ENCODE measurements at regions not wholly inside any gene's neighbourhood (a gene's known extent, or its start where the extent isn't known, plus 50 kb on each side); places are given as distances from the start of the nearest gene placed in this dataset.
A peak's percentile ranks its signal among the peaks of the same experiment; 100 is the strongest.

DNA sequence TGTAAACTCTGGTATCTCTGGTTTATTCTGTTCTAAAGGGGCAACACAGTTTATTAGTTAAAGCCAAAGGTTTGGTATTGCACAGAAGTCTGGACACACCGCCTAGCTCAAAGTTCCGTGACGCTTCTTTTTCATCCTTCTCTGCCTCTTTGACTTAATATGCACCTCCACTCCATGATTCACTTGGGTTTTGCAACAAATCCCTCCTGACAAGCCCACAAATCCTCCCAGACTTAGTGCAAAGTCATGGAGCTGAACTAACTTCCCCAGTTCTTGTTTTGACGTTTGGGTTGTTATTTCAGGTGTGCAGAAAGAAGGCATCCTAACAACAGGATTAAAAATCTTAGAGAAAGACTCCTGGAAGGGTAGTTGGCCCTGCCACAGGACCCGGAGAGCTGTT, 441.6 kb upstream of the DMAC1 start:
- no peak for DNase-seq (ENCODE audit: low read depth in 2 of 2)
- H3K36me3 ChIP-seq (ENCODE audit: control insufficient read depth, insufficient read depth, low read length): no peaks in the 10 kb centered on the region
- no peak overlapping the region for H3K4me2 ChIP-seq (ENCODE audit: extremely low read depth, insufficient read depth, low read length)
- no peaks in the 10 kb centered on the region for H3K9me3 ChIP-seq (ENCODE audit: control insufficient read depth, insufficient read depth, low read depth, low read length)
- H3K27ac ChIP-seq (ENCODE audit: insufficient read depth, low read length): no peak overlapping the region
- no peaks in the 10 kb centered on the region for H4K20me1 ChIP-seq (ENCODE audit: control insufficient read depth, extremely low read depth, insufficient read depth, low read length)
- H3K4me3 ChIP-seq (replicated peaks in 1 of 4; ENCODE audit: control extremely low read depth in 1 of 4, insufficient read depth in 1 of 4, low read depth in 3 of 4, low read length in 4 of 4): no peak overlapping the region
- no peak overlapping the region for H3K9ac ChIP-seq (ENCODE audit: insufficient read depth, low read length)
- no peaks in the 10 kb centered on the region for H3K4me1 ChIP-seq (ENCODE audit: control insufficient read depth, extremely low read depth, insufficient read depth, low read length)
- no peaks in the 10 kb centered on the region for H3K27me3 ChIP-seq (ENCODE audit: control insufficient read depth, insufficient read depth, low read length)
- TF ChIP-seq EZH2 (IDR thresholded peaks at IDR 0.05; ENCODE audit: low read length, missing control alignments): no peak
- TF ChIP-seq, protein P1, sequence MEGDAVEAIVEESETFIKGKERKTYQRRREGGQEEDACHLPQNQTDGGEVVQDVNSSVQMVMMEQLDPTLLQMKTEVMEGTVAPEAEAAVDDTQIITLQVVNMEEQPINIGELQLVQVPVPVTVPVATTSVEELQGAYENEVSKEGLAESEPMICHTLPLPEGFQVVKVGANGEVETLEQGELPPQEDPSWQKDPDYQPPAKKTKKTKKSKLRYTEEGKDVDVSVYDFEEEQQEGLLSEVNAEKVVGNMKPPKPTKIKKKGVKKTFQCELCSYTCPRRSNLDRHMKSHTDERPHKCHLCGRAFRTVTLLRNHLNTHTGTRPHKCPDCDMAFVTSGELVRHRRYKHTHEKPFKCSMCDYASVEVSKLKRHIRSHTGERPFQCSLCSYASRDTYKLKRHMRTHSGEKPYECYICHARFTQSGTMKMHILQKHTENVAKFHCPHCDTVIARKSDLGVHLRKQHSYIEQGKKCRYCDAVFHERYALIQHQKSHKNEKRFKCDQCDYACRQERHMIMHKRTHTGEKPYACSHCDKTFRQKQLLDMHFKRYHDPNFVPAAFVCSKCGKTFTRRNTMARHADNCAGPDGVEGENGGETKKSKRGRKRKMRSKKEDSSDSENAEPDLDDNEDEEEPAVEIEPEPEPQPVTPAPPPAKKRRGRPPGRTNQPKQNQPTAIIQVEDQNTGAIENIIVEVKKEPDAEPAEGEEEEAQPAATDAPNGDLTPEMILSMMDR (conservative IDR thresholded peaks at IDR 0.05 in 1 of 2, IDR thresholded peaks at IDR 0.05 in 1 of 2; ENCODE audit: low read depth in 1 of 2, low read length in 2 of 2): no peak
- H3K79me2 ChIP-seq (ENCODE audit: control insufficient read depth, insufficient read depth, low read length): no peaks in the 10 kb centered on the region
- no peak overlapping the region for H2AFZ ChIP-seq (ENCODE audit: low read length)

DNA sequence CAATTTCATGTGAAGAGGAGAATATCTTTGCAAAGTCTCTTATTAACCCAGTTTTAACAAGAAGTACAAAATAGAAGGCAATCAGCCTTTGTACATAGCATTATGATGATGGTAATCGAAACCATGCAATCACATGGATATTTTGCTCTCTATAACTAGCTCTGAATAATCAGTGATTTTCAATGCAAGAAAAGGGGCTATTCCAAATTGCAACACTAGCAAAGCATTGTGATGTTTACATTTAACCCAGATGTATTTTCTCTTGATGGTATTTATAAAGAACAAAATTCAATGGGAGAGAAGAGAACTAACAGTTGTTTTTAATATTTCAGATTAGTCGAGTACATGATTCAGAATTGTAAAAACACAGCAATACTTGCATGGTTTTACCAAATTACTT, 437.5 kb upstream of the DMAC1 start:
- no peak overlapping the region for H3K9ac ChIP-seq (ENCODE audit: insufficient read depth, low read length)
- H3K27ac ChIP-seq (ENCODE audit: insufficient read depth, low read length): no peak overlapping the region
- no peaks in the 10 kb centered on the region for H3K79me2 ChIP-seq (ENCODE audit: control insufficient read depth, insufficient read depth, low read length)
- H4K20me1 ChIP-seq (ENCODE audit: control insufficient read depth, extremely low read depth, insufficient read depth, low read length): no peaks in the 10 kb centered on the region
- H3K4me2 ChIP-seq (ENCODE audit: extremely low read depth, insufficient read depth, low read length): no peak overlapping the region
- no peaks in the 10 kb centered on the region for H3K9me3 ChIP-seq (ENCODE audit: control insufficient read depth, insufficient read depth, low read depth, low read length)
- H3K4me1 ChIP-seq (ENCODE audit: control insufficient read depth, extremely low read depth, insufficient read depth, low read length): no peaks in the 10 kb centered on the region
- no peaks in the 10 kb centered on the region for H3K36me3 ChIP-seq (ENCODE audit: control insufficient read depth, insufficient read depth, low read length)
- no peaks in the 10 kb centered on the region for H3K27me3 ChIP-seq (ENCODE audit: control insufficient read depth, insufficient read depth, low read length)
- no peak overlapping the region for H2AFZ ChIP-seq (ENCODE audit: low read length)
- TF ChIP-seq, protein P1 (conservative IDR thresholded peaks at IDR 0.05 in 1 of 2, IDR thresholded peaks at IDR 0.05 in 1 of 2; ENCODE audit: low read depth in 1 of 2, low read length in 2 of 2): no peak
- TF ChIP-seq EZH2 (IDR thresholded peaks at IDR 0.05; ENCODE audit: low read length, missing control alignments): no peak
- no peak overlapping the region for H3K4me3 ChIP-seq (replicated peaks in 1 of 4; ENCODE audit: control extremely low read depth in 1 of 4, insufficient read depth in 1 of 4, low read depth in 3 of 4, low read length in 4 of 4)
- DNase-seq (ENCODE audit: low read depth in 2 of 2): peak in 1 of 2 donors; percentile 39

DNA sequence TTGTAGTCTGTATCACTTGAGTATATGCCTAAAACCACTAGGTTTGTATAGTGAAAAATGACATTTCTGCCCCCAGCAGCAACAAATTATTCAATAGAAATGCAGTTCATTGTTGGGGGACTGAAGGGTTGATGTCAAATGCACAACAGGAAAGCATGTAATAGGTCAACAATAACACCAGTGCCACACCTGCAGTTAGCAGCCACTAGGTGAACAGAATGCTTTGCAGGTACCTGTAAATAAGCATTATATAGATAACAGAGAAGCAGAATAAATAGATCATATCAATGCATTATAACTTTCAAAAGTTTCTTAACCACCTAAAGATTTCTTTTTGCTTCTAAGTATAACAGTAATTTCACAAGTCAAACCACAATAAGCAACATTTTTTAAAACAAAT, 435.9 kb upstream of the DMAC1 start:
- H3K36me3 ChIP-seq (ENCODE audit: control insufficient read depth, insufficient read depth, low read length): no peaks in the 10 kb centered on the region
- no peak overlapping the region for H3K9ac ChIP-seq (ENCODE audit: insufficient read depth, low read length)
- DNase-seq (ENCODE audit: low read depth in 2 of 2): no peak
- TF ChIP-seq, protein P1 (conservative IDR thresholded peaks at IDR 0.05 in 1 of 2, IDR thresholded peaks at IDR 0.05 in 1 of 2; ENCODE audit: low read depth in 1 of 2, low read length in 2 of 2): no peak
- no peak for TF ChIP-seq EZH2 (IDR thresholded peaks at IDR 0.05; ENCODE audit: low read length, missing control alignments)
- H2AFZ ChIP-seq (ENCODE audit: low read length): no peak overlapping the region
- H3K27ac ChIP-seq (ENCODE audit: insufficient read depth, low read length): no peak overlapping the region
- H3K79me2 ChIP-seq (ENCODE audit: control insufficient read depth, insufficient read depth, low read length): no peaks in the 10 kb centered on the region
- H4K20me1 ChIP-seq (ENCODE audit: control insufficient read depth, extremely low read depth, insufficient read depth, low read length): no peaks in the 10 kb centered on the region
- H3K4me1 ChIP-seq (ENCODE audit: control insufficient read depth, extremely low read depth, insufficient read depth, low read length): no peaks in the 10 kb centered on the region
- H3K27me3 ChIP-seq (ENCODE audit: control insufficient read depth, insufficient read depth, low read length): no peaks in the 10 kb centered on the region
- no peaks in the 10 kb centered on the region for H3K9me3 ChIP-seq (ENCODE audit: control insufficient read depth, insufficient read depth, low read depth, low read length)
- no peak overlapping the region for H3K4me2 ChIP-seq (ENCODE audit: extremely low read depth, insufficient read depth, low read length)
- H3K4me3 ChIP-seq (replicated peaks in 1 of 4; ENCODE audit: control extremely low read depth in 1 of 4, insufficient read depth in 1 of 4, low read depth in 3 of 4, low read length in 4 of 4): no peak overlapping the region
